ENCODE measurements at regions not wholly inside any gene's neighbourhood (a gene's known extent, or its start where the extent isn't known, plus 50 kb on each side); places are given as distances from the start of the nearest gene placed in this dataset.
A peak's percentile ranks its signal among the peaks of the same experiment; 100 is the strongest.
"Not testable (repeated sequence)": the region's sequence is repeated elsewhere in the genome, so short reads cannot be mapped to it uniquely, and the experiment has no call there.

DNA sequence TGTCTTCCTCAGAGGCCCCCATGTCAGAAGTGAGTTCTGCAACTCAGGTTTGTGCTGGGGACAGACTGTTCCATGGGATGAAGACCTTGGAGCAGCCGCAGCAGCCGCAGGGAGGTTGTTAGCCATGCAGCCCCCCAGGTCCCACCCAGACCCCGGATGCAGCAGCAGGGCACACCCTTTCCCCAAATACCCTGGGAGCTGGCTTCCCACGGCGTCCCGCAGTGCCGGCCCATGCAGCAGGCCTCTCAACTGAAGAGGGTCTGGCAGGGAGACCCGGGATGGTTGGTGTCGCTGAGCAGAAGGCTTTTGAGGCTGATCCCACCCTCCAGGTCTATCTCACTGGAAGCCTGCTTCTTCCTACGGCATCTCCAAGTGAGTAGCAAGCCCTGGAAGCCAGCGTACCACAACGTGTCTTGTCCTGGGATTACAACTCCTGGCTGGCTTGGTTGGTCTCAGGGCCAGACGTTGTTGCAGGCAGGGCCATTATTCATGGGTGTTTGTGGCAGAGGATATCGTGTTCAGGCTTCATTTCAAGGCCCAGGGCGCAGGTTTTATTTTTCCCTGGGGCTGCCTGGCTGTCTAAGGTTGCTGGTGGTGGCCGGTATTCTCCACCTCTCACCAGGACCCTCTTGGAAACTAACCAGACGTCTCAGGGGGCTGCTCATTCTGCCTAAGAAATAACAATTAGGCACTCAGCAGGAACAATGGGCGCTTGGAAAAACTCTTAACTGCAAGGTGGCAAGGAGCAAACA is 223.2 kb downstream of the C16orf95 start:
- DNase-seq (ENCODE audit: low read depth, low spot score) = peak; percentile 58

DNA sequence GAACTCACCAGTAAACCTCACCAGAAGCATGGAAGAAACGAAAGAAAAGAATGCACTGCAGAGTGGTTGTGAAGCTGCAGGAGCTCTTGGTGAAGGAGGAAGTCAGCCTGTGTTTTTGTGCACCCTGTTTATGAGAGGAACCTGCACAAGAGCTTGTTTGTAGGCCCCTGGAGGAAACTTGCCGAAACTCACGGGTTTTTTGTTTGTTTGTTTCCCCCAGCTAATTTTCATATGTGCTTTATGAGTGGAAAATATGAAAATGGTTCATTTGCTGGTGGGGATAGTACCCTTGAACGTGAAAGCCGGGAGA is 222.7 kb downstream of the C16orf95 start:
- DNase-seq (ENCODE audit: low read depth, low spot score) = no peak

DNA sequence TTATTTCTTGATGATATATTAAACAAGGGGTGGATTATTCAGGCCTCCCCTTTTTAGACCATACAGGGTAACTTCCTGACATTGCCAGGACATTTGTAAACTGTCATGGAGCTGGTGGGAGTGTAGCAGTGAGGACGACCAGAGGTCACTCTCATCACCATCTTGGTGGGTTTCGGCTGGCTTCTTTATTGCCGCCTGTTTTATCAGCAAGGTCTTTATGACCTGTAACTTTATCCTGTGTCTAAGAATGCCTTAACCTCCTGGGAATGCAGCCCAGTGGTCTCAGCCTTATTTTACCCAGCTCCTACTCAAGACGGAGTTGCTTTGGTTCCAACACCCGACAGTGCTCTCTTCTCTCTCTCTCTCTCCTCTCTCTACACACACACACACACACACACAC is 221.9 kb downstream of the C16orf95 start:
- peak; percentile 14 for DNase-seq (ENCODE audit: low read depth, low spot score)

DNA sequence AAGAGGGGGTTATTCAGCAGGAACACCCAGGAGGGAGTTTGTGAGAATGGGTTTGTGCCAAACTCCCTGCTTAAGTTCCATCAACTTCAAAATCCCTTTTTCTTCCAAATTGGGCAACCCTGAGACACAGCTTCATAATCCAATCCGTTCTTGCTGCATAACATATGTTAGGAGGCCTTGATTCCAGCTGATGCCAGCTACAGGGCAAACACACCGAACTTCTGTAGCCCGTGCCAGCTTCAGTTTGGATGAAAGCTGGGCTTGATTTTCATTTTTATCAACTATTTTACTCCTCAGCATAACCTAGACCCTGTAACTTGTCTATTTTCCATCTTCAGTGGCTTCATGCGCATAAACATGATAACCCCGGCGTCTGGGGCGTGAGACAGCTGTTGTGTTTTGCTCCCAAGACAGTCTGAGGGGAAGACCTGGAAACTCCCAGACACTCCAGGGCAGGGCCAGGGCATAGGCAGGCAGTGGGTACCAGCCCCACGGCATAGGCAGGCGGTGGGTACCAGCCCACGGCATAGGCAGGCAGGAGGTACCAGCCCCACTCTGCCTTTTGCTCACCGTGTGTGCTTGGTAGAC is 220.4 kb downstream of the C16orf95 start:
- DNase-seq (ENCODE audit: low read depth, low spot score) = no peak

DNA sequence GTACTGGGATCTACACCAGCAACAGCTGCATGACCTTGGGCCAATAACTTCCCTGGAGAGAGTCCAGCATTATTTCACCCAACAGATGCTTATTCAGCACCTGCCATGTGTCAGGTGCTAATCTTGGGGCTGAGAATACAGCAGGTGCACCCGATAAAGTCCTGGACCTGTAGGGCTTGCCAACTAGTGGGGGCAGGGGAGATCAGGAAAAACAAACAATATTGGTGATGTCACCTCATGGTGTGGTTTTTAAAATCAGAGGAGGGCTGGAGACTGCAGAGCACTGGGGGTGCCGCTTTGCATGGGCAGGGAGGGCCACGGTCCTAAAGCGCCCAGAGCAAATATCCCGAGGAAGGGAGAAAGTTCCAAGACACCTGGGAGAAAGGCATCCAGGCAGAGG is 218.8 kb downstream of the C16orf95 start:
- DNase-seq (ENCODE audit: low read depth, low spot score) = no peak

DNA sequence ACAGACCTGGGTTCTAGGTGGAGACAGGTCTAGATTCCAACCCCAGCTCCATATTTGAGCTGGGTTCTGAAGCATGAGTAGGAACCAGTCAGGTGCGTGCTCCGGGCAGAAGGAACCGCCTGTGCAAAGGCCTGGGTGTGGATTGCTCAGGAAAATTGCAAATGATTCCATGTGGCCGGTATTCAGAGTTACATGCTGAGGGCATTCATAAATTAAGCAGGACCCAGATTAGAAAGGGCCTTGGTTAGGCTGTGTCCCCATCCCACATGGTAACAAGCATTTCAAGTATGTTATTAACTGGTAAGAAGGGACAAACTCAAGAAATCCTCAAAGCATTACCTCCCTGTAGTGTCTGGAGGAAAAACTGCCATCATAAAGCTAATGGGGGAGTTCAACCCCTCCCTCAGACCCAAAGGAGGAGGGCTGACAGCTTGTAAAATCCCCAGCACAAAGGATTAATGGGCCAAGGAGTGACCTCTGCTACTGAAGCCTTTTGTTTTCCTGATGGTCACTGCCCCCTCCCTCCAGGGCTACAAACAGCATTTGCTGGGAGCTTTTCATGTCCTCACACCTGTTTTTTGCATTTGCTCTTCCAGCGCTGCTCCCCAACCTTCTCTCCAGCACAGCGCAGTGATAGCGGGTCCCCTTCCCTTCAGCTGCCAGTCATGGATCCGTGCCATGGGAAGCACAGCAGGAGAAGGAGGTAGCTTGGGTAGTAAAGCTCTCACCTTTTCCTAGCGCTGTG is 218.0 kb downstream of the C16orf95 start:
- DNase-seq (ENCODE audit: low read depth, low spot score) = peak; percentile 80

DNA sequence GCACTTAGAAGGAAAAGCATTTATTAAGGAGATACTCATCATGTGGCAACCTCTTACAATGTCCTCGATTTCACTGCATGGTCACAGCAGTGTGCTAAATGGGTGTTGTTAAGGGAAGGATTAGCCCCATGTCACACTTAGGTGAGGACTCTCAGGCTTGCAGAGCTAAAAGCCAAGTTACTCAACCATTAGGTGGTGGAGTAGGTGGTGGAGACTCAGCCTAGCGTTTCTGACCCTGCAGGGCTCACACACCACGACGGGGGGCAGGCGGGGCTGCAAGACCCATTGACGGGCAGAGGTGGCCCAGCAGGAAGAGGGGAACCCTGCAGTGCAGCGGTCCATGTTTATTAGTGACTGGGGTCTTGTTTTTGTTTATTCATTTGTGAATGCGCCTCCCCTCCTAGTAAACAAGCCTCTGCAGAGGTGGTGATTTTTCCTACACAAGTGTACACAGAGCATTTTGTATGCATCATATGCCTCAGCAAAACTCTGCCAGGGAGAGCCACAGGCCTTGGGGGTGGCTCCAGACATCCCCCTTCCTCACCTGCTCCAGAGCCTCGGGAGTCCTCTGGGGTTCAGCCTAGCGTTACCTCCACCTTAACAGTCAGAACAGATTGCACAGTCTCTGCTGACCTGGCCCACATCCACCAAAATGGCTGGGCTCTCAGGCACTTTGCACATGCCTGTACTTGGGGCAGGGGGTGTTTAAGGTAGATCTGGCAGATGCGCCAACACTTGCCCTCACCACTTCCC is 216.7 kb downstream of the C16orf95 start:
- DNase-seq (ENCODE audit: low read depth, low spot score) = peak; percentile 41

DNA sequence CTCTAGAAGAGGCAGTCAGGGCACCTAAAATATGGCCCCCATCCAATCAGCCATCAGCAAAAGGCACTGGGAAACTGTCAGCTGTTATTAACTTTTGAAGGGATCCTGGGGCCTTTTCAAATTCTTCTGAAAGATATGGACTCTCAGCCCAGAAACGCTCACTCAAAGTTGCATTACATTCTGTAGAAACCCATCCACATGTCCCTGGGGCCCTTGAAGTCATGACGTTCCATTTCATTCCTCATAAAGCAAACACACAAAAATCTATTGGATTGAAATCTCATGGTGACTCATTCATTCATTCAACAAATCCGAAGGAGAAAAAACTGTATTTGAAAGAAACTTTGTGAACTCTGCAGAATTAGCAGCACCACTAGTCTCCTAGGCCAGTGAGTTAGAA is 215.3 kb downstream of the C16orf95 start:
- DNase-seq (ENCODE audit: low read depth, low spot score) = no peak

DNA sequence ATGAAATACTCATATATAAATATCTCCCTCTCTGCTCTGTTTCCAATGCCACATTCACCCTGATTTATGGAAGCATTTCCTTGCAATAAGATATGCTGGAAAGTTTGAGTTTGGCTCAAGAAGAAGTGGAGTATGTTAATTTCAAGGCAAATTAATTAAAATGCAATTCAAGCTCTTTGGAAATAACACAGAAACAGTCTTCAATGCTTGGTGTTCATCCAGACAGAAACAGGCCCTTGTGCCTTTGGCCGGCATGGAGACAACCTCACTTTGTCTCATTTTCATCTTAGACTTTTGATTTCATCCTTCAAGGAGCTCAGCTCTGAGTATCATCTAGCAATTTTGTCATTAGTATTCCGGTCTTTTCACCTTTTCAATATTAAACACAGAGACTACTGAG is 210.0 kb downstream of the C16orf95 start:
- DNase-seq (ENCODE audit: low read depth, low spot score) = no peak

DNA sequence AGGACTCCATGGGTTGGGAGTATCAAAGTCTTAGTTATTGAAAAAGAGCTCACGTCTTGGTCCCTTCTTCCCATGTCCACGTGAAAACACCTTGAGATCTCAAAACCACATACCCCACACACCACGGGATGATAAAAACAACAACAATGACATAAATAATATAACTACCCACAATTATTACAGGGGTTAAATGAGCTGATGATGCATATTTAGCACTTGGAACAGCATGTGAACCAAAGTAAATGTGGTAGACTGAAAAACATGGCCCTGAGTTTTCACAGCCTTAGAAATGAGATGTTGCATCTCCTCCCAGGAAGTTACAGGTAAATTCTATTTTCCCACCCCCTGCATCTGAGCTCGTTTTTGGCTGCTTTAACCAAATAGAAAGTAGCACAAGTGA is 208.9 kb downstream of the C16orf95 start:
- no peak for DNase-seq (ENCODE audit: low read depth, low spot score)

DNA sequence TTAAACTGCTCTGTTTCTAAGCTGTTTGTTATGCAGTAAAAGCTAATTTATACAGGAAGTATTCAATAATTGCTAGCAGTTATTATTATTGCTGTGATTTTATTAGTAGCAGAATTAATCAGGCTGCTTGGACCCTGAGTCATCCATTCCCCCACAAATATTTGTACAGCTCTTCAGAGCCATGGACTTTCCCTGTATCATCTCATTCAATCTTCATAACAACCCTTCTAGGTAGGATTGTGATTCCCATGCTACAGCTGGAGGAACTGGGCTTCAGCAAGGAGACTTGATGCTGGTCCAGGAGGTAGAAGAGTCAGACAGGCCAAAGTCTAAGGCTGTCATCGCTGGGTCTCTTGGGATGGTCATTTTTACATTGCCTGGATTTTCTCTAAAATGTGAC is 208.3 kb downstream of the C16orf95 start:
- no peak for DNase-seq (ENCODE audit: low read depth, low spot score)

DNA sequence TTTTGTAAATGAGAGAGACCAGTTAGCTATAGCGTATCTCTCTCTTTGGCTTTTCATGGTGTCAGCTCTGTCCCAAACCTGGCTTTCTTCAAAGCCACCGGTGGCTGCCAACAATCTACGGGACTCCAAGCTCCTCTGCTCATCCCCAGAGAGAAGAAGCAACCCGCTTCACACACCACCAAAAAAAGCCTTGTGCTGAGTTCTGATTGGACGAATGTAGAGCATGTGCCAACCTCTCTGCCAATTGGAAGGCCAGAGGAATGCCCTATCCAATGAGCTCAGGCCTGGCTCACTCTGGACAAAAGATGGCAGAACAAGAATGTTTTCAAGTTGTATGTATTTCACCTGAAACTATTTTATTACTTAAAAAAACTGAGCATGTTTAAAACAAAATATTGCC is 202.4 kb downstream of the C16orf95 start:
- DNase-seq (ENCODE audit: low read depth, low spot score) = no peak

DNA sequence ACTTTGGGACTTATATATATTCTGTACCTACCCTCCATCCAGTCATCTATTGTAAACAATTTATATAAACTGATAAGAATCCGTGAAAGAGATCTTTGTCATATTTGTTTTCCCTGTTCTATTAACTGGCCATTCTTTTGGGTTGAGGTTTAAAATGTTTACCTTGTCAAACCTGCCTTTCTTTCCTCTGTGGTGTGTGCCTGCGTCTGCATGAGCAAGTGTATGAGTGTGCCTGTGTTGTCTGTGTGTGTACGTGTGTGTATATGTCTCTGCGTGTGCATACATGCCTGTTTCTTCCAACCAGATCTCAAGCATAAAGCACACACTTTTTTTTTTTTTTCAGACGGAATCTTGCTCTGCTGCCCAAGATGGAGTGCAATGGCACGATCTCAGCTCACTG is 201.5 kb downstream of the C16orf95 start:
- DNase-seq (ENCODE audit: low read depth, low spot score) = no peak

DNA sequence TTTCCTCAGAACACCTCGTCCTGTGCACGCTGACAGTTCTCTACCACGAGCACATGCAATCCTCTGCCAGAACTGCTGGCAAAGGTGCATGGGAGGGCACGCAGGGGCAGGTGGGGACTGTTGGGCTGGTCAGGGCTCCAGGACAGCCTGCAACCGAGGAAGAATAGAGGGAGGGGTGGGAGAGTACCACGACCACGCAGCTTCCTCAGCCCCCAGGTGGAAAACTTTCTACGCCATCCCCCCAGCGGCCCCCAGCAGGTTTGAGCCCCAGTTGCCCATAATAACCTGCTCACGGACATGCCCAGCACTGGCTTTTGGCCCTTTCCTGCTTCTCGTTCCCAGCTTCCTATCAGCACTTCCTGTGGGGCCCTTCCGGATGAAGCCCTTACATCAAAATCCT is 199.3 kb downstream of the C16orf95 start:
- DNase-seq (ENCODE audit: low read depth, low spot score) = no peak

DNA sequence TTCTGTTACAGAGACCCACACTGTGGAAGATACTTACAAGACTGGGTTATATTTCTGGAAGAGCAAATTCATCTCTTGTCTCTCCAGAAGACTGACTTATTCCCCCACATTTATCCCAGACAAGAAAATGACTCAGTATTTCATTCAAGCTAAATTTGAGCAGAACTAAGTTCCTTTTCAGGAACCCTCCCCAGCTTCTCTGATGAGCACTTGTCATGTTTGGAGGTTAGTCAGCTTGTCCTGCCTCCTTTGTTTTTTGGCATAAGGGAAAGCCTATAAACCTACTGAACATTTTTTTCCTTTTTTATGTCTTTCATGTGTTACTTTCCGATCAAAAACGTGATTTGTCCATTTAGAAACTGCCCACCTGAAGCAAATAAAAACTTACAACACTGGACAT is 198.0 kb downstream of the C16orf95 start:
- DNase-seq (ENCODE audit: low read depth, low spot score) = no peak

DNA sequence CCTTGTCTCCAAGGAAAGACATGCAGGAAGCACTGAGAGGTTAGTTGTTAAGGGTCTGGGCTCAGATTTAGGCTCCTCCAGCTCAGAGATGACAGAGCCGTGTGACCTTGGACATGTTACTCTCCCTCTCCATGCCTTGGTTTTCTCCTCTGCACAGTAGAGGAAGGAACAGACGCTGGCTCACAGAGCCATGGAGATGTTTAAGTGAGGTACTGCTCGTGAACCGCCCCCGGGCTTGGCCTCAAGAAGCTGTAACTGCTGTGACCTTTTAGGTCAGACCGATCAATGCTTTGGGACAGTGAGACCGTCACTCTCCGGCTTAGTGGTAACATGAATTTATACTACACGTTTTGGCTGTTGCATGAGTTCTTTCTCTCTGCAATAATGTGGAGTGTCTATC is 197.4 kb downstream of the C16orf95 start:
- DNase-seq (ENCODE audit: low read depth, low spot score) = no peak

DNA sequence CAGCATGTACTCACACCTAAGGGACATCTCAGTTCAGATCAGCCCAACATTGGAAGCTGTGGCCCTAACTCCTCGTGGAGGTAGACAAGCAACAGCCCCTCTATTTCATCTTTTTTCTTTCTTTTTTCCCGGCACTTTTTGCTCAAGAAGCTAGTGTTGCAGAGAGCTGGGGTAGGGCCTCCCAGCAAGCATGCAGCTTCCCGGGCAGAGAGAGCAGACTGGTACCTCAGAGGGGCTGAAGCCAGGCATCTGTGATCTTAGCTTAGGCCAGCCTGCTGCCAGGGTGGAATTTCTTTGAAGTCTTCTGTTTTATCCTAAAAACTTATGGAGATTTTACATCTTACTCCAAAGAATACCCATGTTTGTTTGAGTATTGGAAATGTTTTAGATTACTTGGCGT is 195.4 kb downstream of the C16orf95 start:
- DNase-seq (ENCODE audit: low read depth, low spot score) = no peak

DNA sequence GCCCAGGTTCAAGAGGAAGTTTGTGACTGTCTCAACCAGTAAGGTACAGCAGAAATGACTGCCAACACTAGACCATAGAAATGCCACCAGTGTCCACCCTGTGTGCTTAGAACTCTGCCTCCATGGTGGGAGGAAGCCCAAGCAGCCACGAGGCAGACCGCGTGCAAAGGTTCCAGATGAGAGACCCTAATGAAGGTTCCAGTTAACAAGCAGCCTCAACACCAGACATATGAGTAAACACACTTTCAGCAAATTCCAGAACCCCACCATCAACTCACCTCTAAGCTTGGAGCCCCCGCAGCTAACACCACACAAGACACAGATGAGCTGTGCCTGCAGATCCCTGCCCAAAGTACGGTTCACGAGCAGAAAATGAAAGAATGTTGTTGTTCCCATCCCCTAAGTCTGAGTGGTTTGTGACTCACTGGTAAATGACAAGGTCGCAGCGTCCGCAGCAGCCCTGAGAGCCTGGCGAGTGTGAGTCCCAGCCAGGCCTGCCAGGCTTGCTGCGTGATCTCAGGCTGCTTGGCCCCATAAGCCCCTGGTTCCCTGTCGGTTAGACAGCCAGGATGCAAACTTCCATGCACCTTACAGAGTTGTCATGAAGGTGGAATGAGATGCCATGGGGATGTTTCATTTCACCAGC is 193.7 kb downstream of the C16orf95 start:
- no peak for DNase-seq (ENCODE audit: low read depth, low spot score)

DNA sequence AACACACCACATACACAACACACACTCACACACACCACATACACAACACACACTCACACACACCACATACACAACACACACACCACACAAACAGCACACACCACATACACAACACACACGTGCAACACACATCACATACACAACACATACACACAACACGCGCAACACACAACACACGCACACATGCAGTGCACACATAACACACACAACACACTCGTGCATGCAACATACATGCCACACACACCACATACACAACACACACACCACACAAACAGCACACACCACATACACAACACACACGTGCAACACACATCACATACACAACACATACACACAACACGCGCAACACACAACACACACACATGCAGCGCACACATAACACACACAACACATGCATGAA is 192.8 kb downstream of the C16orf95 start:
- DNase-seq (ENCODE audit: low read depth, low spot score) = not testable (repeated sequence)

DNA sequence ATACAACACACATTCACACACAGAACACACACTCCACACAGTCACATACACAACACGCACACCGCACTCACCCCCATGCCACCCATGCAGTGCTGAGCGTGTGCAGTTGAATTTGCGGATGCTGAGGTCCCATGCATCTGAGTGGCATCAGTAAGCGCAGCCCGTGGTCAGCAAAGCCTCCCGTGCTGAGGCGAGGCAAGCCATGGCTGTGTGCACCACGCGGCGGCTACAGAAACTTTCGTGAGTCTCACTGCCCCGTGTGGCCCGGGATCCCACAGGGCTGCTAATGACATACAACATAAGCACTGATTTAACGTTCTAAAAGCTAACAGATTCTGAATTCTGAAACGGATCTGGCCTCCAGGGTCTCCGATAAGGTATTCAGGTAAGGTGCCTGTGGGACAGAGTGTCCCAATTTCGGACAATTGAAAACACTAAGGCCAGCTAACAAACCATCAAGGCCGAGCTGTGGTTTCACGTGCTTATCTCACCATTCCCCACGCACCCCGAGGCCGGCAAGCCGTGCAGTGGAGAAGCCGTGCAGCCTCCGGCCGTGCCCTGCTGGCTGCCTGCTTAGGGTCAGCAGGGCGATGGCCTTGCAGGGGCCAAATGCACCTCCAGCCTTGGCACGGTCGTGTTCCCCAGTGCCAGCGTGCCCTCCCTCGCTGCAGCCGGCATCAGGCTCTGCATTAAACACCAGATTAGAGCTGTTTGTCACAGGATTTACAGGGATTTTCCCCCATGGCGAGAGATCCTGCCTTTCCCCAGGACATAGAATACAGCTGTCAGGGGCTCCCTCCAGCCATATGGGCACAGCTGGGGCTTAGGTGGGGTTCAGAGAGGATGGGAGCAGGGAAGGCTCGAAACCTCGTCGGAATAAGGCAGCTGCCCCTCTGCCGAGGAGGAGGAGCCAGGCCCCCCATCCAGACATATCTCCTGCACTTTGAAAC is 191.7 kb downstream of the C16orf95 start:
- no peak for DNase-seq (ENCODE audit: low read depth, low spot score)
